Inflammatory macrophage (primary cell): ENCODE measurements at regions not wholly inside any gene's neighbourhood (a gene's known extent, or its start where the extent isn't known, plus 50 kb on each side); places are given as distances from the start of the nearest gene placed in this dataset.
A peak's percentile ranks its signal among the peaks of the same experiment; 100 is the strongest.

Experiments used
- DNase-seq, 2 donors: peaks; one replicate each; pipeline ENCODE4 v3.0.0-alpha.2; 2020 to 2022

GRCh38 chr2:3060049-3060448 is 317.6 kb downstream of the EIPR1 start:
- DNase-seq: no peak

- DNase-seq: no peak
Measured at GRCh38 chr2:3059141-3059925, 318.3 kb downstream of the EIPR1 start.

- DNase-seq: no peak
Measured at GRCh38 chr2:3054066-3054465, 323.6 kb downstream of the EIPR1 start.

GRCh38 chr2:3051266-3051665 is 326.4 kb downstream of the EIPR1 start:
- peak; percentile 2 to 48 for DNase-seq

- DNase-seq: no peak
Measured at GRCh38 chr2:3046170-3046865, 331.3 kb downstream of the EIPR1 start.

- DNase-seq: no peak
Measured at GRCh38 chr2:3045318-3045921, 332.2 kb downstream of the EIPR1 start.

GRCh38 chr2:3044587-3045317 is 332.9 kb downstream of the EIPR1 start:
- DNase-seq: no peak

GRCh38 chr2:3043726-3044125 is 333.9 kb downstream of the EIPR1 start:
- no peak for DNase-seq

GRCh38 chr2:3042601-3043585 is 334.7 kb downstream of the EIPR1 start:
- DNase-seq: no peak

- DNase-seq: no peak
Measured at GRCh38 chr2:3041841-3042600, 335.6 kb downstream of the EIPR1 start.

- DNase-seq: no peak
Measured at GRCh38 chr2:3041246-3041645, 336.4 kb downstream of the EIPR1 start.

GRCh38 chr2:3040496-3041140 is 337.0 kb downstream of the EIPR1 start:
- no peak for DNase-seq

- DNase-seq: no peak
Measured at GRCh38 chr2:3040066-3040428, 337.6 kb downstream of the EIPR1 start.

- DNase-seq: no peak
Measured at GRCh38 chr2:3039188-3040065, 338.2 kb downstream of the EIPR1 start.

GRCh38 chr2:3038636-3039035 is 339.0 kb downstream of the EIPR1 start:
- no peak for DNase-seq

GRCh38 chr2:3037196-3038194 is 340.1 kb downstream of the EIPR1 start:
- DNase-seq: no peak

- DNase-seq: no peak
Measured at GRCh38 chr2:3036432-3037125, 341.0 kb downstream of the EIPR1 start.
